ENCODE measurements at regions not wholly inside any gene's neighbourhood (a gene's known extent, or its start where the extent isn't known, plus 50 kb on each side); places are given as distances from the start of the nearest gene placed in this dataset.

DNA sequence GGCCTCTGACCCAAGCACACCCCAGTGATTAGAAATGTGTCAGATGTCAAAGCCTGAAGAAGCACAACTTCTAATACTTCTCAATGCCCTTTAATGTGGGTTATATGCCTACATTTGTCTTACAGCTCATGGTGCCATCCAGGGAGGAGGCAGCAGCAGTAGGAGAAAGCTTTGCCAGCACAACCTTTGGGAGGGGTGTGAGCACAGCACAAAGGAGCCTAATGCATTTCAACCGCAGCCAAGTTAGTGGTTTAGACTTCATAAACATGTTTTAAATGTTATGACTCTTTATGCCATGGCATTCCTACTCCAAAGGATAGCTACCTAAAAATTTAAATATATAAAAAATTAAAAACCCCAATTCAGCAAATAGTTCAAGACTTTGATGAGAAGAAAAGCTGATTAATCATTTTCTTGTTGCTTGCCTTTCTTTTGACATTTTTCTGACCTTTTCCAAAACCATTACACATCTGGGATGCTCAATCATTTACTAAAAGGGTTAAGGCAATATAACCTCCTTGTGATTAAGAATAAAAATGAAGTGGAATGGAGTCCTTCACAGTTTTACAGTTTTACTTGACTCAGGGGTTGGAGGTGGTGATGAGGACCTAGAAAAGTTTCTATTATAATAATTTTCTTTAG lies 142.7 kb downstream of the DLEU7 start:
- CTCF ChIA-PET, result interaction anchor here (0.5 to 0.7 kb wide), 2 partner anchors 110 to 742 kb away, joined by 3 to 4 read pairs; no protein-coding TSS in a partner anchor

DNA sequence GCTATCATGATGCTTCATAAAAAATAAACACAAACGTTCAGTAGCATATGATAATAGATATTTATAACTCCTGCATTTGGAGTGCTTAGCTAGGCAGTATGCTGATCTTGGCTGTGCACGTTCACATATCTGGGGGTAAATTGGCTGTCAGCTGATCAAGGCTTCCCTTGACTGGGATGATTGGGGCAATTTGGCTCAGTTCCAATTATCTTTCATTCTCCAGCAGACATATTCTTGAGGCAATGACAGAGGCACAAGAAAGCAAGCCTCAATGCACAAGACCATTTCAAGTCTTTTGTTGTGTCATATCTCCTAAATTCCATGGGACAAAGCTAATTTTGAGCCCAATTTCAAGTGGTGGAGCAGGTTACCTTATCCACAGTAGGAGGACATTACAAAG lies 142.0 kb downstream of the DLEU7 start:
- Histone ChIP-seq H3K27ac (ENCODE audit: extremely low read depth, low read depth, low read length) (no peak overlapping the region), H3K4me1 (ENCODE audit: control insufficient read depth, insufficient read depth, low read length) (peaks cover 7% of the 10 kb centered on the region), H3K4me3 (ENCODE audit: low read depth, low read length) (no peak overlapping the region), H3K9me3 (ENCODE audit: control insufficient read depth, insufficient read depth, low read depth, low read length) (no peaks in the 10 kb centered on the region), H3K36me3 (ENCODE audit: control insufficient read depth in 2 of 2, insufficient read depth in 1 of 2, low read length in 2 of 2) (no peaks in the 10 kb centered on the region)
- ChIA-PET POLR2A (no interaction called here), CTCF (no interaction called here)
- TF ChIP-seq, protein P1, sequence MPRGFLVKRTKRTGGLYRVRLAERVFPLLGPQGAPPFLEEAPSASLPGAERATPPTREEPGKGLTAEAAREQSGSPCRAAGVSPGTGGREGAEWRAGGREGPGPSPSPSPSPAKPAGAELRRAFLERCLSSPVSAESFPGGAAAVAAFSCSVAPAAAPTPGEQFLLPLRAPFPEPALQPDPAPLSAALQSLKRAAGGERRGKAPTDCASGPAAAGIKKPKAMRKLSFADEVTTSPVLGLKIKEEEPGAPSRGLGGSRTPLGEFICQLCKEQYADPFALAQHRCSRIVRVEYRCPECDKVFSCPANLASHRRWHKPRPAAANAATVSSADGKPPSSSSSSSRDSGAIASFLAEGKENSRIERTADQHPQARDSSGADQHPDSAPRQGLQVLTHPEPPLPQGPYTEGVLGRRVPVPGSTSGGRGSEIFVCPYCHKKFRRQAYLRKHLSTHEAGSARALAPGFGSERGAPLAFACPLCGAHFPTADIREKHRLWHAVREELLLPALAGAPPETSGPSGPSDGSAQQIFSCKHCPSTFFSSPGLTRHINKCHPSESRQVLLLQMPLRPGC (tag by site-specific recombination; IDR thresholded peaks at IDR 0.05), result no peak
- TF ChIP-seq TCF7L2 (IDR thresholded peaks at IDR 0.05; ENCODE audit: borderline replicate concordance, low read depth, low read length) (no peak), ZBTB20 (tag by site-specific recombination; IDR thresholded peaks at IDR 0.05) (no peak), ZNF24 (tag by site-specific recombination; IDR thresholded peaks at IDR 0.05) (no peak), ZNF274 (IDR thresholded peaks at IDR 0.05; ENCODE audit: low read length) (no peak), ZNF274 (tag by site-specific recombination; IDR thresholded peaks at IDR 0.05; ENCODE audit: borderline replicate concordance) (no peak), ZNF155 (tag by site-specific recombination; IDR thresholded peaks at IDR 0.05) (no peak), FEZF1 (tag by site-specific recombination; IDR thresholded peaks at IDR 0.05) (no peak), ZNF23 (tag by site-specific recombination; IDR thresholded peaks at IDR 0.05; ENCODE audit: borderline replicate concordance) (no peak), ZNF76 (tag by site-specific recombination; IDR thresholded peaks at IDR 0.05; ENCODE audit: borderline replicate concordance, low read depth) (no peak), ZNF354C (tag by site-specific recombination; IDR thresholded peaks at IDR 0.05; ENCODE audit: borderline replicate concordance, low read depth) (no peak)
- TF ChIP-seq, protein P2, sequence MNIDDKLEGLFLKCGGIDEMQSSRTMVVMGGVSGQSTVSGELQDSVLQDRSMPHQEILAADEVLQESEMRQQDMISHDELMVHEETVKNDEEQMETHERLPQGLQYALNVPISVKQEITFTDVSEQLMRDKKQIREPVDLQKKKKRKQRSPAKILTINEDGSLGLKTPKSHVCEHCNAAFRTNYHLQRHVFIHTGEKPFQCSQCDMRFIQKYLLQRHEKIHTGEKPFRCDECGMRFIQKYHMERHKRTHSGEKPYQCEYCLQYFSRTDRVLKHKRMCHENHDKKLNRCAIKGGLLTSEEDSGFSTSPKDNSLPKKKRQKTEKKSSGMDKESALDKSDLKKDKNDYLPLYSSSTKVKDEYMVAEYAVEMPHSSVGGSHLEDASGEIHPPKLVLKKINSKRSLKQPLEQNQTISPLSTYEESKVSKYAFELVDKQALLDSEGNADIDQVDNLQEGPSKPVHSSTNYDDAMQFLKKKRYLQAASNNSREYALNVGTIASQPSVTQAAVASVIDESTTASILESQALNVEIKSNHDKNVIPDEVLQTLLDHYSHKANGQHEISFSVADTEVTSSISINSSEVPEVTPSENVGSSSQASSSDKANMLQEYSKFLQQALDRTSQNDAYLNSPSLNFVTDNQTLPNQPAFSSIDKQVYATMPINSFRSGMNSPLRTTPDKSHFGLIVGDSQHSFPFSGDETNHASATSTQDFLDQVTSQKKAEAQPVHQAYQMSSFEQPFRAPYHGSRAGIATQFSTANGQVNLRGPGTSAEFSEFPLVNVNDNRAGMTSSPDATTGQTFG (tag by site-specific recombination; IDR thresholded peaks at IDR 0.05; ENCODE audit: borderline replicate concordance), result no peak
- TF ChIP-seq, protein P3, sequence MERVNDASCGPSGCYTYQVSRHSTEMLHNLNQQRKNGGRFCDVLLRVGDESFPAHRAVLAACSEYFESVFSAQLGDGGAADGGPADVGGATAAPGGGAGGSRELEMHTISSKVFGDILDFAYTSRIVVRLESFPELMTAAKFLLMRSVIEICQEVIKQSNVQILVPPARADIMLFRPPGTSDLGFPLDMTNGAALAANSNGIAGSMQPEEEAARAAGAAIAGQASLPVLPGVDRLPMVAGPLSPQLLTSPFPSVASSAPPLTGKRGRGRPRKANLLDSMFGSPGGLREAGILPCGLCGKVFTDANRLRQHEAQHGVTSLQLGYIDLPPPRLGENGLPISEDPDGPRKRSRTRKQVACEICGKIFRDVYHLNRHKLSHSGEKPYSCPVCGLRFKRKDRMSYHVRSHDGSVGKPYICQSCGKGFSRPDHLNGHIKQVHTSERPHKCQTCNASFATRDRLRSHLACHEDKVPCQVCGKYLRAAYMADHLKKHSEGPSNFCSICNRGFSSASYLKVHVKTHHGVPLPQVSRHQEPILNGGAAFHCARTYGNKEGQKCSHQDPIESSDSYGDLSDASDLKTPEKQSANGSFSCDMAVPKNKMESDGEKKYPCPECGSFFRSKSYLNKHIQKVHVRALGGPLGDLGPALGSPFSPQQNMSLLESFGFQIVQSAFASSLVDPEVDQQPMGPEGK (tag by site-specific recombination; IDR thresholded peaks at IDR 0.05), result no peak
- TF ChIP-seq, protein P4, sequence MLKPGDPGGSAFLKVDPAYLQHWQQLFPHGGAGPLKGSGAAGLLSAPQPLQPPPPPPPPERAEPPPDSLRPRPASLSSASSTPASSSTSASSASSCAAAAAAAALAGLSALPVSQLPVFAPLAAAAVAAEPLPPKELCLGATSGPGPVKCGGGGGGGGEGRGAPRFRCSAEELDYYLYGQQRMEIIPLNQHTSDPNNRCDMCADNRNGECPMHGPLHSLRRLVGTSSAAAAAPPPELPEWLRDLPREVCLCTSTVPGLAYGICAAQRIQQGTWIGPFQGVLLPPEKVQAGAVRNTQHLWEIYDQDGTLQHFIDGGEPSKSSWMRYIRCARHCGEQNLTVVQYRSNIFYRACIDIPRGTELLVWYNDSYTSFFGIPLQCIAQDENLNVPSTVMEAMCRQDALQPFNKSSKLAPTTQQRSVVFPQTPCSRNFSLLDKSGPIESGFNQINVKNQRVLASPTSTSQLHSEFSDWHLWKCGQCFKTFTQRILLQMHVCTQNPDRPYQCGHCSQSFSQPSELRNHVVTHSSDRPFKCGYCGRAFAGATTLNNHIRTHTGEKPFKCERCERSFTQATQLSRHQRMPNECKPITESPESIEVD (tag by site-specific recombination; IDR thresholded peaks at IDR 0.05), result no peak
- TF ChIP-seq, protein P5, sequence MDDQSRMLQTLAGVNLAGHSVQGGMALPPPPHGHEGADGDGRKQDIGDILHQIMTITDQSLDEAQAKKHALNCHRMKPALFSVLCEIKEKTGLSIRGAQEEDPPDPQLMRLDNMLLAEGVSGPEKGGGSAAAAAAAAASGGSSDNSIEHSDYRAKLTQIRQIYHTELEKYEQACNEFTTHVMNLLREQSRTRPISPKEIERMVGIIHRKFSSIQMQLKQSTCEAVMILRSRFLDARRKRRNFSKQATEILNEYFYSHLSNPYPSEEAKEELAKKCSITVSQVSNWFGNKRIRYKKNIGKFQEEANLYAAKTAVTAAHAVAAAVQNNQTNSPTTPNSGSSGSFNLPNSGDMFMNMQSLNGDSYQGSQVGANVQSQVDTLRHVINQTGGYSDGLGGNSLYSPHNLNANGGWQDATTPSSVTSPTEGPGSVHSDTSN (CRISPR knock-in tag; IDR thresholded peaks at IDR 0.05), result no peak

More for the DNA sequence above, 142.7 kb downstream of the DLEU7 start:
- peaks cover 7% of the 10 kb centered on the region for H3K4me1 ChIP-seq (ENCODE audit: control insufficient read depth, insufficient read depth, low read length)
- POLR2A ChIA-PET, result no interaction called here
- no peak for TF ChIP-seq GLI2 (tag by site-specific recombination; IDR thresholded peaks at IDR 0.05; ENCODE audit: borderline replicate concordance, low read depth)
- TF ChIP-seq ZNF157 (tag by site-specific recombination; IDR thresholded peaks at IDR 0.05), result no peak
- TF ChIP-seq ZNF521 (tag by site-specific recombination; IDR thresholded peaks at IDR 0.05), result no peak
- TF ChIP-seq, protein P6, sequence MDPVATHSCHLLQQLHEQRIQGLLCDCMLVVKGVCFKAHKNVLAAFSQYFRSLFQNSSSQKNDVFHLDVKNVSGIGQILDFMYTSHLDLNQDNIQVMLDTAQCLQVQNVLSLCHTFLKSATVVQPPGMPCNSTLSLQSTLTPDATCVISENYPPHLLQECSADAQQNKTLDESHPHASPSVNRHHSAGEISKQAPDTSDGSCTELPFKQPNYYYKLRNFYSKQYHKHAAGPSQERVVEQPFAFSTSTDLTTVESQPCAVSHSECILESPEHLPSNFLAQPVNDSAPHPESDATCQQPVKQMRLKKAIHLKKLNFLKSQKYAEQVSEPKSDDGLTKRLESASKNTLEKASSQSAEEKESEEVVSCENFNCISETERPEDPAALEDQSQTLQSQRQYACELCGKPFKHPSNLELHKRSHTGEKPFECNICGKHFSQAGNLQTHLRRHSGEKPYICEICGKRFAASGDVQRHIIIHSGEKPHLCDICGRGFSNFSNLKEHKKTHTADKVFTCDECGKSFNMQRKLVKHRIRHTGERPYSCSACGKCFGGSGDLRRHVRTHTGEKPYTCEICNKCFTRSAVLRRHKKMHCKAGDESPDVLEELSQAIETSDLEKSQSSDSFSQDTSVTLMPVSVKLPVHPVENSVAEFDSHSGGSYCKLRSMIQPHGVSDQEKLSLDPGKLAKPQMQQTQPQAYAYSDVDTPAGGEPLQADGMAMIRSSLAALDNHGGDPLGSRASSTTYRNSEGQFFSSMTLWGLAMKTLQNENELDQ (tag by site-specific recombination; IDR thresholded peaks at IDR 0.05; ENCODE audit: low read depth), result no peak
- TF ChIP-seq MZF1 (tag by site-specific recombination; IDR thresholded peaks at IDR 0.05; ENCODE audit: borderline replicate concordance), result no peak
- TF ChIP-seq ZNF266 (tag by site-specific recombination; IDR thresholded peaks at IDR 0.05; ENCODE audit: low read depth), result no peak
- no peak for TF ChIP-seq SP2 (tag by site-specific recombination; IDR thresholded peaks at IDR 0.05)
- TF ChIP-seq, protein P7, sequence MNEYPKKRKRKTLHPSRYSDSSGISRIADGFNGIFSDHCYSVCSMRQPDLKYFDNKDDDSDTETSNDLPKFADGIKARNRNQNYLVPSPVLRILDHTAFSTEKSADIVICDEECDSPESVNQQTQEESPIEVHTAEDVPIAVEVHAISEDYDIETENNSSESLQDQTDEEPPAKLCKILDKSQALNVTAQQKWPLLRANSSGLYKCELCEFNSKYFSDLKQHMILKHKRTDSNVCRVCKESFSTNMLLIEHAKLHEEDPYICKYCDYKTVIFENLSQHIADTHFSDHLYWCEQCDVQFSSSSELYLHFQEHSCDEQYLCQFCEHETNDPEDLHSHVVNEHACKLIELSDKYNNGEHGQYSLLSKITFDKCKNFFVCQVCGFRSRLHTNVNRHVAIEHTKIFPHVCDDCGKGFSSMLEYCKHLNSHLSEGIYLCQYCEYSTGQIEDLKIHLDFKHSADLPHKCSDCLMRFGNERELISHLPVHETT (tag by site-specific recombination; IDR thresholded peaks at IDR 0.05), result no peak
- no peak for TF ChIP-seq ZNF175 (tag by site-specific recombination; IDR thresholded peaks at IDR 0.05)
- no peaks in the 10 kb centered on the region for H3K36me3 ChIP-seq (ENCODE audit: control insufficient read depth in 2 of 2, insufficient read depth in 1 of 2, low read length in 2 of 2)
- H3K9me3 ChIP-seq (ENCODE audit: control insufficient read depth, insufficient read depth, low read depth, low read length), result no peaks in the 10 kb centered on the region
- no peak overlapping the region for H3K4me3 ChIP-seq (ENCODE audit: low read depth, low read length)
- H3K27ac ChIP-seq (ENCODE audit: extremely low read depth, low read depth, low read length), result no peak overlapping the region

Data from HEK293 (cell line).